MM.1S (cell line): ENCODE measurements at regions not wholly inside any gene's neighbourhood (a gene's known extent, or its start where the extent isn't known, plus 50 kb on each side); places are given as distances from the start of the nearest gene placed in this dataset.

Experiments
- DNase-seq: peaks from one replicate; pipeline ENCODE4 v3.0.0-alpha.2; 2015
- H2AFZ ChIP-seq: fragments of 300-600 bp; sonication (generic); 2 replicates; pipeline ENCODE4 v1.6.0; 2016; ENCODE audit warnings: antibody characterized with exemption, low read length
- H3F3A ChIP-seq: fragments of 300-600 bp; sonication (generic); 2 replicates; pipeline ENCODE4 v1.6.1; 2016; ENCODE audit warnings: mild to moderate bottlenecking, antibody characterized with exemption, low read length, moderate library complexity, mixed read lengths; ENCODE audit not compliant: insufficient read depth
- H3K27ac ChIP-seq: fragments of 300-600 bp; sonication (generic); 2 replicates; pipeline ENCODE4 v1.5.1; 2016; ENCODE audit warnings: mild to moderate bottlenecking, low read length
- H3K27me3 ChIP-seq: fragments of 300-600 bp; sonication (generic); replicated peaks from 2 replicates; pipeline ENCODE4 v1.6.0; 2016; ENCODE audit warnings: low read length; ENCODE audit not compliant: insufficient read depth
- H3K36me3 ChIP-seq: fragments of 300-600 bp; sonication (generic); replicated peaks from 2 replicates; pipeline ENCODE4 v1.6.1; 2016; ENCODE audit warnings: mild to moderate bottlenecking, low read length, mixed read lengths; ENCODE audit not compliant: insufficient read depth
- H3K4me1 ChIP-seq: fragments of 300-600 bp; sonication (generic); 2 replicates; pipeline ENCODE4 v1.6.1; 2016; ENCODE audit warnings: low read length, mixed read lengths
- H3K4me2 ChIP-seq: fragments of 300-600 bp; sonication (generic); 2 replicates; pipeline ENCODE4 v1.6.0; 2016; ENCODE audit warnings: low read depth, low read length
- H3K4me3 ChIP-seq: fragments of 300-600 bp; sonication (generic); 2 replicates; pipeline ENCODE4 v1.5.1; 2016; ENCODE audit warnings: low read length, mixed read lengths
- H3K79me2 ChIP-seq: fragments of 300-600 bp; sonication (generic); 2 replicates; pipeline ENCODE4 v1.6.1; 2016; ENCODE audit warnings: mixed run types, low read length, mixed read lengths
- H3K9ac ChIP-seq: fragments of 300-600 bp; sonication (generic); 2 replicates; pipeline ENCODE4 v1.6.1; 2016; ENCODE audit warnings: low read length, mixed read lengths
- H3K9me2 ChIP-seq: fragments of 300-600 bp; sonication (generic); replicated peaks from 2 replicates; pipeline ENCODE4 v1.6.1; 2016; ENCODE audit warnings: mild to moderate bottlenecking, low read length, mixed read lengths; ENCODE audit not compliant: insufficient read depth
- H3K9me3 ChIP-seq: fragments of 300-600 bp; sonication (generic); replicated peaks from 2 replicates; pipeline ENCODE4 v1.6.1; 2016; ENCODE audit warnings: mild to moderate bottlenecking, low read length, mixed read lengths; ENCODE audit not compliant: insufficient read depth
- H4K20me1 ChIP-seq: fragments of 300-600 bp; sonication (generic); 2 replicates; pipeline ENCODE4 v1.6.1; 2016; ENCODE audit warnings: mild to moderate bottlenecking, low read length, moderate library complexity, mixed read lengths; ENCODE audit not compliant: insufficient read depth
- CTCF ChIP-seq: fragments of 300-600 bp; sonication (generic); IDR thresholded peaks from 2 replicates; pipeline ENCODE4 v1.5.1; 2016; ENCODE audit warnings: antibody characterized with exemption, low read length, mixed read lengths
- EZH2 ChIP-seq: fragments of 300-600 bp; sonication (generic); optimal IDR thresholded peaks from 2 replicates; pipeline ENCODE3; 2017; ENCODE audit warnings: low read depth, mild to moderate bottlenecking, antibody characterized with exemption, low read length, mixed read lengths
- EZH2phosphoT487 ChIP-seq: fragments of 300-600 bp; sonication (generic); IDR thresholded peaks from 2 replicates; pipeline ENCODE4 v1.6.1; 2018; ENCODE audit warnings: antibody characterized with exemption, low read length

- H3K36me3 ChIP-seq: no peaks in the 10 kb centered on the region
- TF ChIP-seq EZH2 (no peak), EZH2phosphoT487 (no peak), CTCF (no peak)
- no peak overlapping the region for H3K4me2 ChIP-seq
- H2AFZ ChIP-seq: no peak overlapping the region
- H4K20me1 ChIP-seq: no peaks in the 10 kb centered on the region
- H3K4me1 ChIP-seq: no peaks in the 10 kb centered on the region
- no peaks in the 10 kb centered on the region for H3K79me2 ChIP-seq
- DNase-seq: no peak
- no peak overlapping the region for H3K4me3 ChIP-seq
- H3K27ac ChIP-seq: no peak overlapping the region
- peaks cover 26% of the 10 kb centered on the region for H3K27me3 ChIP-seq
- H3K9me3 ChIP-seq: no peaks in the 10 kb centered on the region
- H3K9ac ChIP-seq: no peak overlapping the region
- H3K9me2 ChIP-seq: no peaks in the 10 kb centered on the region
- no peaks in the 10 kb centered on the region for H3F3A ChIP-seq
These were observed 157.4 kb upstream of the C14orf180 start for GRCh38 chr14:104421892-104422828.

- peaks cover 26% of the 10 kb centered on the region for H3K27me3 ChIP-seq
- no peak for DNase-seq
- no peaks in the 10 kb centered on the region for H3K36me3 ChIP-seq
- H3F3A ChIP-seq: no peaks in the 10 kb centered on the region
- no peak overlapping the region for H3K9ac ChIP-seq
- no peaks in the 10 kb centered on the region for H3K4me1 ChIP-seq
- no peak overlapping the region for H3K27ac ChIP-seq
- H3K4me2 ChIP-seq: no peak overlapping the region
- H3K9me3 ChIP-seq: no peaks in the 10 kb centered on the region
- TF ChIP-seq EZH2: no peak
- no peak for TF ChIP-seq CTCF
- TF ChIP-seq EZH2phosphoT487: no peak
- no peak overlapping the region for H2AFZ ChIP-seq
- H3K79me2 ChIP-seq: no peaks in the 10 kb centered on the region
- H3K9me2 ChIP-seq: no peaks in the 10 kb centered on the region
- no peak overlapping the region for H3K4me3 ChIP-seq
- no peaks in the 10 kb centered on the region for H4K20me1 ChIP-seq
These were observed 156.5 kb upstream of the C14orf180 start for GRCh38 chr14:104422837-104423681.

DNA sequence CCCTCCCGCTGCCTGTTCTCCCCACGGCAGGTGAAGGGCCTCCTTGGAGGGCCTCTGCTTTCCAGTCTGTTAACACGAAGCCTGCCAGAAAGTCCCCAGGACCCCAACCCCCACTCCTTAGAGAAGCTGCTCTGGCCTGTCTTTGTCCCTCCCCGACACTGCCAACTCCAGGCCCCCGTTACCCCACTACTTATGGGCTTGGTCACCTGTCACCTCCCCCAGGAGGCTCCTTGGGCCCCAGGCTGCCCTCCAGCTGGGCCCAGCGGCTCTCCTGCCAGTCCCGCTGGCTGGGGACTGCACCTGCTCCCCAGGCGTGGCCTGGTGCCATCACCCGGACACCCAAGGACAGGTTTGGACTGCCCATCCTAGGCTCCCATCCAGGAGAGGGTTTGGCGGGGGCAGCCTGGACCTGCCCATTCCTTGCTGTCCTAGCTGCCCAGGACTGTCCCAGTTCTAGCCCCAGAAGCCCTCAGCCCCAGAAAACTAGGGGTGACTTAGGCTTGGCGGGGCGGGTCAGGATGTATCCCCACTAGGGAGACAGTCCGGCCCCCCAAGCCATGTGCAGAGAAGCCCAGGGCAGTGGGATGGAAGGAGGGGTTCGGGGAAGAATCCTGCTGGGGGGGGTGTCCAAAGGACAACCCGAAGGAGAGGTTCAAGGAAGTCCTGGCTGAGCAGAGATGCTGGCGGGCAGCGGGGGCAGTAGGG lies 155.7 kb upstream of the C14orf180 start:
- Histone ChIP-seq H3K4me1 (no peaks in the 10 kb centered on the region), H2AFZ (no peak overlapping the region), H3K9me3 (no peaks in the 10 kb centered on the region), H3K36me3 (no peaks in the 10 kb centered on the region), H4K20me1 (no peaks in the 10 kb centered on the region), H3K4me2 (no peak overlapping the region), H3K4me3 (no peak overlapping the region), H3K27me3 (peaks cover 26% of the 10 kb centered on the region), H3K27ac (no peak overlapping the region), H3K79me2 (no peaks in the 10 kb centered on the region), H3K9me2 (no peaks in the 10 kb centered on the region), H3K9ac (no peak overlapping the region), H3F3A (no peaks in the 10 kb centered on the region)
- DNase-seq: no peak
- no peak for TF ChIP-seq CTCF
- no peak for TF ChIP-seq EZH2phosphoT487
- TF ChIP-seq EZH2: no peak
